Pancreas (tissue), 10 donors: ENCODE measurements at regions not wholly inside any gene's neighbourhood (a gene's known extent, or its start where the extent isn't known, plus 50 kb on each side); places are given as distances from the start of the nearest gene placed in this dataset.

ENCODE experiments used
- ATAC-seq, 4 donors: fragments of 200-7000 bp; cut with Tn5 transposase; one replicate each; pipeline versions ENCODE4 v1.8.0 to v1.9.1; 2020; ENCODE audit warnings: mild to moderate bottlenecking in 4 of 4, moderate library complexity in 4 of 4
- DNase-seq, 6 donors: peaks; one replicate each; pipeline ENCODE4 v3.0.0-alpha.2; 2020
- FAIRE-seq: peaks from 2 replicates; lab custom pipeline; 2012; peaks lifted over from hg19 to GRCh38; lab: Jason Lieb, UNC
- H3K27ac ChIP-seq, 4 donors: fragments of 200-600 bp; sonication (generic); 1 replicate in 3 of 4; 2 replicates in 1 of 4; pipeline versions ENCODE4 v1.5.0 to v1.8.0; 2020
- H3K27me3 ChIP-seq, 4 donors: fragments of 200-600 bp; one replicate each; pipeline ENCODE4 v1.8.0; 2021
- H3K36me3 ChIP-seq, 3 donors: fragments of 200-600 bp; sonication (generic) in 1 of 3; one replicate each; pipeline versions ENCODE4 v1.5.0 to v1.8.0; 2020 to 2021
- H3K4me1 ChIP-seq, 3 donors: fragments of 200-600 bp; one replicate each; pipeline ENCODE4 v1.8.0; 2021
- H3K4me3 ChIP-seq, 4 donors: fragments of 200-600 bp; sonication (generic) in 2 of 4; one replicate each; pipeline versions ENCODE4 v1.5.0 to v1.8.0; 2020 to 2021
- H3K9me3 ChIP-seq, 4 donors: fragments of 200-600 bp; one replicate each; pipeline ENCODE4 v1.8.0; 2021
- WGBS, 2 donors: extraction: QIAGEN DNeasy Blood & Tissue Kit; methylation state at CpG; one replicate each; pipeline ENCODE4 v1.1.7; 2013; 5-methylcytosine and 5-hydroxymethylcytosine counted together
- intact Hi-C, 3 donors: fragments of 100-400 bp; cut with DNase I; formaldehyde crosslinking; loops; one replicate each; pipeline versions ENCODE4 v1.11.1 to v1.14.2; 2022
- TF ChIP-seq, protein P1 (sequence below), 4 donors: fragments of 200-600 bp; sonication (generic) in 3 of 4; IDR thresholded peaks; one replicate each; pipeline versions ENCODE4 v1.5.0 to v1.8.0; 2021; ENCODE audit warnings: antibody characterized with exemption in 4 of 4
- donor health status: healthy with polysubstance abuse.
- donor health status: DM: no; HTN: no; CAD: no; lungs with moderate emphysema.
- donor health status: DM: no; HTN: no; CAD: no.
- donor health status: control.
- donor health status: control.
- donor health status: Bipolar disorder and iron deficiency.
- donor health status: DM: yes; HTN: yes; CAD: no.
- donor health status: DM: no; HTN: no; CAD: no.
- donor health status: DM: no; HTN: no; CAD: no.
- donor health status: DM: yes; HTN: yes; CAD: no.

DNA sequence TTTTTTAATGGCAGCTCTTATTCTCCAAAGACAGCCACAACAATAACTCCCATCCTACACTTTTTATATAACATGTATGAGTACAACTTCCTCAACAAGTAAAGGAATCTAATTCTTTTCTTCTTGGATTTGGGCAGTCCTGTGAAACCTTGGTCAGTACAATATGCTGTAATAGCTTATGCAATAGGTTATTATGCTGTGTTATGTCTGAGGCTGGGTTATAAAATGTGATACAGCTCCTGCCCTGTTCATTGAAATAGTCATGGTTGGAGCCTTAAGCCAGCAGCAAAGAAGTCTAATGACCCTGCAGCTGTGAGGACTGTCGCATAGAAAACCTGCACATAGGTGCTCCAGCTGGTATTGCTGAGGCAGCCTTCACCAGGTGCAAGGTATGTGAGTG lies 215.8 kb upstream of the RASGEF1B start:
- no peaks in the 10 kb centered on the region for H3K27me3 ChIP-seq
- no peak for ATAC-seq
- no peak for DNase-seq
- no peaks in the 10 kb centered on the region for H3K36me3 ChIP-seq
- intact Hi-C loops, result no loop called here
- 77 to 94% methylated on average over 1 of the region's 1 CpG for WGBS, 2 donors
- no peaks in the 10 kb centered on the region for H3K4me1 ChIP-seq
- H3K4me3 ChIP-seq, result no peak overlapping the region
- H3K27ac ChIP-seq, result no peak overlapping the region
- H3K9me3 ChIP-seq, result no peaks in the 10 kb centered on the region
- TF ChIP-seq, protein P1, sequence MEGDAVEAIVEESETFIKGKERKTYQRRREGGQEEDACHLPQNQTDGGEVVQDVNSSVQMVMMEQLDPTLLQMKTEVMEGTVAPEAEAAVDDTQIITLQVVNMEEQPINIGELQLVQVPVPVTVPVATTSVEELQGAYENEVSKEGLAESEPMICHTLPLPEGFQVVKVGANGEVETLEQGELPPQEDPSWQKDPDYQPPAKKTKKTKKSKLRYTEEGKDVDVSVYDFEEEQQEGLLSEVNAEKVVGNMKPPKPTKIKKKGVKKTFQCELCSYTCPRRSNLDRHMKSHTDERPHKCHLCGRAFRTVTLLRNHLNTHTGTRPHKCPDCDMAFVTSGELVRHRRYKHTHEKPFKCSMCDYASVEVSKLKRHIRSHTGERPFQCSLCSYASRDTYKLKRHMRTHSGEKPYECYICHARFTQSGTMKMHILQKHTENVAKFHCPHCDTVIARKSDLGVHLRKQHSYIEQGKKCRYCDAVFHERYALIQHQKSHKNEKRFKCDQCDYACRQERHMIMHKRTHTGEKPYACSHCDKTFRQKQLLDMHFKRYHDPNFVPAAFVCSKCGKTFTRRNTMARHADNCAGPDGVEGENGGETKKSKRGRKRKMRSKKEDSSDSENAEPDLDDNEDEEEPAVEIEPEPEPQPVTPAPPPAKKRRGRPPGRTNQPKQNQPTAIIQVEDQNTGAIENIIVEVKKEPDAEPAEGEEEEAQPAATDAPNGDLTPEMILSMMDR (IDR thresholded peaks at IDR 0.05), result no peak
- no peak for FAIRE-seq

DNA sequence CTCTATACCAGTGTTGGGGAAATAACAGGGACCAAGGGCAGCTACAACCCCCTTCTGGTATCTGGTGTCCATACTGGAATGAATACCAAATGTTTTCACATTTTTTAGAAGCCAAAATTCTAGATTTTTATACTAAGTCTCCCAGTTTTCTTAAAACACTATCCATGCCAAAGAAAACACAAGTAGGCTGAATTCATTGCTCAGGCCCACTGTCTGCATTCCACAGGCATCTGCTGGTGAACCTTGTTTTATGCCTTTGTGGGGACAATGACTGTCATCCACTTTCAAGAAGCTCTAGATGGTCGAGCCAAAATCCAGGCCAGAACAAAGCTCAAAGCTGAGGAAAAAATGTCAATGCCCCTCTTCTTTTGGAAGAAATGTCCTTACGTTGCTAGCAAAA lies 213.4 kb upstream of the RASGEF1B start:
- intact Hi-C loops, result no loop called here
- DNase-seq (no peak), FAIRE-seq (no peak), ATAC-seq (no peak)
- WGBS, 2 donors, result 66 to 78% methylated on average over 2 of the region's 2 CpGs
- Histone ChIP-seq H3K4me1 (no peaks in the 10 kb centered on the region), H3K27ac (no peak overlapping the region), H3K9me3 (no peaks in the 10 kb centered on the region), H3K4me3 (no peak overlapping the region), H3K36me3 (no peaks in the 10 kb centered on the region), H3K27me3 (no peaks in the 10 kb centered on the region)
- TF ChIP-seq, protein P1 (IDR thresholded peaks at IDR 0.05), result no peak

DNA sequence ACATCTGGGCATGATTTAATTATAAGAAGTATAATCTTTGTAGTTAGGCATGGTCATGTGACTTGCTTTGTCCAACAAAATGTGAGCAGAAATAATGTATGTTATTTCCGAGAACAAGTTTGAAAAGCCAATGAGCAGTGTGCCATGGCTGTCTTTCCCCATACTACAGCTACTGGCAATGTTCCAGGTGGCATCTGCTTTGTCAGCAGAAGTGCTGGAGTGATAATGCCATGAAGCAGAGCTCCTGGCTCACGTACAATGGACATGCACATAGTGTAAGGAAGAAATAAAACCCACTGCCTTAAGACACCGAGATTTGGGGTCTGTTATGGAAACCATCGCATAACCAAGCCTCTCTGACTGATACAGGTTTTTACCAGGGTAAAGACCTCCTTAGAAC lies 212.6 kb upstream of the RASGEF1B start:
- H3K9me3 ChIP-seq, result no peaks in the 10 kb centered on the region
- H3K27me3 ChIP-seq, result no peaks in the 10 kb centered on the region
- intact Hi-C loops, result no loop called here
- no peaks in the 10 kb centered on the region for H3K4me1 ChIP-seq
- no peak overlapping the region for H3K4me3 ChIP-seq
- WGBS, 2 donors, result 78 to 87% methylated on average over 4 of the region's 4 CpGs
- no peak for DNase-seq
- FAIRE-seq, result no peak
- no peak for ATAC-seq
- no peak overlapping the region for H3K27ac ChIP-seq
- TF ChIP-seq, protein P1 (IDR thresholded peaks at IDR 0.05), result no peak
- H3K36me3 ChIP-seq, result no peaks in the 10 kb centered on the region

DNA sequence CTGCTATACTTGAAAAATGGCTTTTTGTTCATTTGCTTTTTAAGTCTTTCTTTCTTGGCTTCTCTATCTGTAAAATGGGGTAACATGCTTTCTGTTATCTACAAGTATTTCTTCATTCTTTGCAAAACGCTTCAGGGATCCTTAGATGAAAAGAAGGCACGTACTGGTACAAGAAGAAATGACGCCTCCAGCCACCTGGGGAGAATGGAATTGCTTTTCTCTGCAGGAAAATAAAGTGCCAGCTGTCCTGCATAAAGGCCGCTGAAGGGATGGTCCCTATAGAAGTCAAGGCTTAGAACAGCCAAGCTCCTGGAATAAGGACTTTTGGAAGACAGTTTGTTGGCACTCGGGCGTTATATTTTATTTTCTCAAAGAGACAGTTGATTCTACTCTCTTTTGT lies 210.8 kb upstream of the RASGEF1B start:
- DNase-seq (no peak), FAIRE-seq (no peak), ATAC-seq (no peak)
- intact Hi-C loops, result no loop called here
- Histone ChIP-seq H3K4me1 (no peaks in the 10 kb centered on the region), H3K36me3 (no peaks in the 10 kb centered on the region), H3K4me3 (no peak overlapping the region), H3K27ac (no peak overlapping the region), H3K27me3 (no peaks in the 10 kb centered on the region), H3K9me3 (no peaks in the 10 kb centered on the region)
- TF ChIP-seq, protein P1 (IDR thresholded peaks at IDR 0.05), result no peak
- 73 to 74% methylated on average over 6 of the region's 6 CpGs for WGBS, 2 donors

DNA sequence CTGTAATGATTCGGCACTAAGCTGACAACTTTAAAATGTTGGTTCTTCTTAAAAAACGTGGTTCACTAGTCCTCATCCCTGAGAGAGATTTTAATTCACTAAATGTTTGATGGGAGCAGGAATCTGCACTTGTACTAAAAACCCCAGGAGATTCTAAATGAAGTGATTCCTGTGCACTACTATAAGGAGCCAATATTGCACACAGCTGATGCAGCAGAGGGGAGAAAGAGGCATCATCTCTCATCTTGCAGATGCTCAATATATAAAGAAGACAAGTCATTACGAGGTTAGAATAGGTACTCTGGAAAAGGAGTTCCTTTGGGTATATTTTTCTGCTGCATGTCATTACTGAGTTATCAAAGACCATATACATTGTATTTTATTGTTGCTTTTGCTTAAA lies 207.6 kb upstream of the RASGEF1B start:
- ATAC-seq, result no peak
- FAIRE-seq, result no peak
- 60 to 68% methylated on average over 3 of the region's 3 CpGs for WGBS, 2 donors
- Histone ChIP-seq H3K36me3 (no peaks in the 10 kb centered on the region), H3K4me1 (no peaks in the 10 kb centered on the region), H3K9me3 (no peaks in the 10 kb centered on the region), H3K4me3 (no peak overlapping the region), H3K27ac (no peak overlapping the region), H3K27me3 (no peaks in the 10 kb centered on the region)
- TF ChIP-seq, protein P1 (IDR thresholded peaks at IDR 0.05), result no peak
- DNase-seq, result no peak
- intact Hi-C loops, result no loop called here
